Neural progenitor cell (in vitro differentiated cells): ENCODE measurements at regions not wholly inside any gene's neighbourhood (a gene's known extent, or its start where the extent isn't known, plus 50 kb on each side); places are given as distances from the start of the nearest gene placed in this dataset.
"Not testable (repeated sequence)": the region's sequence is repeated elsewhere in the genome, so short reads cannot be mapped to it uniquely, and the experiment has no call there.

Source experiments
- DNase-seq: peaks from one replicate; pipeline ENCODE4 v3.0.0-alpha.2; 2016; ENCODE audit warnings: low spot score
- H2AFZ ChIP-seq: fragments of 200-600 bp; sonication (generic); replicated peaks from 2 replicates; pipeline ENCODE4 v1.6.1; 2016; ENCODE audit warnings: antibody characterized with exemption
- H3F3A ChIP-seq: fragments of 200-600 bp; sonication (generic); 2 replicates; pipeline ENCODE4 v1.6.1; 2016; ENCODE audit warnings: antibody characterized with exemption, low read depth
- H3K27ac ChIP-seq: fragments of 200-600 bp; sonication (generic); 2 replicates; pipeline ENCODE4 v1.5.1; 2016; ENCODE audit warnings: mild to moderate bottlenecking
- H3K27me3 ChIP-seq: fragments of 200-600 bp; sonication (generic); 2 replicates; pipeline ENCODE4 v1.6.1; 2016; ENCODE audit warnings: mild to moderate bottlenecking, moderate library complexity
- H3K36me3 ChIP-seq: fragments of 200-600 bp; sonication (generic); 2 replicates; pipeline ENCODE4 v1.5.1; 2016
- H3K4me1 ChIP-seq: fragments of 200-600 bp; sonication (generic); 2 replicates; pipeline ENCODE4 v1.6.1; 2016; ENCODE audit warnings: mixed run types
- H3K4me2 ChIP-seq: fragments of 200-600 bp; sonication (generic); 2 replicates; pipeline ENCODE4 v1.6.1; 2016
- H3K4me3 ChIP-seq: fragments of 200-600 bp; sonication (generic); 2 replicates; pipeline ENCODE4 v1.5.1; 2016
- H3K79me2 ChIP-seq: fragments of 200-600 bp; sonication (generic); 2 replicates; pipeline ENCODE4 v1.6.1; 2016; ENCODE audit warnings: low read depth
- H3K9ac ChIP-seq: fragments of 200-600 bp; sonication (generic); 2 replicates; pipeline ENCODE4 v1.6.1; 2016
- H3K9me3 ChIP-seq: fragments of 200-600 bp; sonication (generic); 2 replicates; pipeline ENCODE4 v1.5.1; 2016; ENCODE audit warnings: low read depth
- H4K20me1 ChIP-seq: fragments of 200-600 bp; sonication (generic); 2 replicates; pipeline ENCODE4 v1.6.1; 2016; ENCODE audit warnings: low read depth
- H3K27ac Mint-ChIP-seq: 3 replicates; pipeline ENCODE4 v1.8.0; 2021; ENCODE audit warnings: mixed read lengths
- H3K27me3 Mint-ChIP-seq: 2 replicates; pipeline ENCODE4 v1.8.0; 2022; ENCODE audit warnings: low read depth, mild to moderate bottlenecking, inconsistent platforms, moderate library complexity, mixed read lengths; ENCODE audit not compliant: insufficient read depth
- H3K36me3 Mint-ChIP-seq: 3 replicates; pipeline ENCODE4 v1.8.0; 2021; ENCODE audit warnings: mixed read lengths
- H3K4me1 Mint-ChIP-seq: 3 replicates; pipeline ENCODE4 v1.8.0; 2021; ENCODE audit warnings: mixed read lengths
- H3K4me3 Mint-ChIP-seq: 3 replicates; pipeline ENCODE4 v1.8.0; 2021; ENCODE audit warnings: mild to moderate bottlenecking, moderate library complexity, mixed read lengths
- H3K9me3 Mint-ChIP-seq: 3 replicates; pipeline ENCODE4 v1.8.0; 2020; ENCODE audit warnings: mixed read lengths
- CTCF ChIP-seq: fragments of 200-600 bp; sonication (generic); IDR thresholded peaks from 2 replicates; pipeline ENCODE4 v1.5.1; 2017; ENCODE audit warnings: antibody characterized with exemption, mild to moderate bottlenecking

GRCh38 chr4:9110700-9111099, 59.5 kb upstream of the FAM90A26 start:
- not testable (repeated sequence) for H3K27ac Mint-ChIP-seq

DNA sequence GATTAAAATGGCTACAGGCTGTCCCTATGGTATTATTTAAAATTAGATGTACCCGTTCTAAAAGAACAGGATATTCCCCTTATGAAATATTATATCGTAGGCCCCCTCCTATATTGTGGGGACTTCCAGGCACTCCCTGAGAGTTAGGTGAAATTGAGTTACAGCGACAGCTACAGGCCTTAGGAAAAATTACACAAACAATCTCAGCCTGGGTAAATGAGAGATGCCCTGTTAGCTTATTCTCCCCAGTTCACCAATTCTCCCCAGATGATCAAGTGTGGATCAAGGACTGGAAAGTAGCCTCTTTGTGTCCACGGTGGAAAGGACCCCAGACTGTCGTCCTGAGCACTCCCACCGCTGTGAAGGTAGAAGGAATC, 67.1 kb upstream of the FAM90A26 start:
- not testable (repeated sequence) for H4K20me1 ChIP-seq, H3K4me3 Mint-ChIP-seq, H3K27me3 Mint-ChIP-seq, H2AFZ ChIP-seq, H3K4me1 ChIP-seq, H3K4me3 ChIP-seq, DNase-seq, H3K9me3 Mint-ChIP-seq, H3K27ac Mint-ChIP-seq, H3K4me1 Mint-ChIP-seq, H3K36me3 Mint-ChIP-seq, H3K9me3 ChIP-seq, H3K9ac ChIP-seq, H3K36me3 ChIP-seq, H3K79me2 ChIP-seq, H3K4me2 ChIP-seq, H3K27me3 ChIP-seq, H3K27ac ChIP-seq, H3F3A ChIP-seq
- peak; percentile 37 for TF ChIP-seq CTCF

More at GRCh38 chr4:9110700-9111099, 59.5 kb upstream of the FAM90A26 start:
- H3K4me3 ChIP-seq, H3K4me1 Mint-ChIP-seq, H3K79me2 ChIP-seq, H3K4me3 Mint-ChIP-seq, H3K36me3 ChIP-seq, H3K27me3 Mint-ChIP-seq, H3K27ac ChIP-seq, H3K4me1 ChIP-seq, H3K9ac ChIP-seq, H3K9me3 Mint-ChIP-seq, H4K20me1 ChIP-seq, H2AFZ ChIP-seq, H3K27me3 ChIP-seq, DNase-seq, H3F3A ChIP-seq, H3K9me3 ChIP-seq, H3K36me3 Mint-ChIP-seq, H3K4me2 ChIP-seq: not testable (repeated sequence)

DNA sequence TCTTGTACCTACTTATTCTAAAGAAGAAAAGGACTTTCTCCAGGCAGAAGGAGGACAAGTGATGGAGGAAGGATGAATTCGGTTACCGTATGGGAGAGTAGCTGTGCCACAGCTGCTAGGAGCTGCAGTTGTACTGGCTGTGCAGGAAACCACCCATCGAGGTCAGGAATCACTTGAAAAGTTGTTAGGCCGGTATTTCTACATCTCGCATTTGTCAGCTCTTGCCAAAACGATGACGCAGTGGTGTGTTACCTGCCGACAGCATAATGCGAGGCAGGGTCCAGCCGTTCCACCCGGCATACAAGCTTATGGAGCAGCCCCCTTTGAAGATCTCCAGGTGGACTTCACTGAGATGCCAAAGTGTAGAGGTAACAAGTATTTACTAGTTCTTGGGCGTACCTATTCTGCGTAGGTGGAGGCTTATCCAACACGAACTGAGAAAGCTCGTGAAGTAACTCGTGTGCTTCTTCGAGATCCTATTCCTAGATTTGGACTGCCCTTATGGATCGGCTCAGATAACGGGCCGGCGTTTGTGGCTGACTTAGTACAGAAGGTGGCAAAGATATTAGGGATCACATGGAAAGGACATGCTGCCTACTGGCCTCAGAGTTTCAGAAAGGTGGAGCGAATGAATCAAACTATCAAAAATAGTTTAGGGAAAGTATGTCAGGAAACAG, 67.6 kb upstream of the FAM90A26 start:
- H3K27ac Mint-ChIP-seq, H3K36me3 Mint-ChIP-seq: not testable (repeated sequence)

GRCh38 chr4:9096330-9096729, 73.9 kb upstream of the FAM90A26 start:
- not testable (repeated sequence) for H3K27me3 ChIP-seq, H3K36me3 Mint-ChIP-seq, H3K4me1 ChIP-seq, H3K27me3 Mint-ChIP-seq, H3K9ac ChIP-seq, H3K4me3 ChIP-seq, H3K27ac Mint-ChIP-seq, H2AFZ ChIP-seq, H3K4me1 Mint-ChIP-seq, H3K4me2 ChIP-seq, H3K79me2 ChIP-seq, DNase-seq, H3K4me3 Mint-ChIP-seq, H3K9me3 ChIP-seq, H3K36me3 ChIP-seq, H3K27ac ChIP-seq, H4K20me1 ChIP-seq, H3F3A ChIP-seq
- peaks cover 37% of the 10 kb centered on the region for H3K9me3 Mint-ChIP-seq

More for the DNA sequence above, 67.6 kb upstream of the FAM90A26 start:
- H4K20me1 ChIP-seq, H3K4me2 ChIP-seq, H3K4me1 ChIP-seq, H3K27me3 ChIP-seq, H3K4me3 ChIP-seq, H3F3A ChIP-seq, H3K4me1 Mint-ChIP-seq, H3K79me2 ChIP-seq, H3K36me3 ChIP-seq, H3K9me3 ChIP-seq, H3K4me3 Mint-ChIP-seq, H3K9me3 Mint-ChIP-seq, H3K27ac ChIP-seq, H3K27me3 Mint-ChIP-seq, H2AFZ ChIP-seq, H3K9ac ChIP-seq, DNase-seq: not testable (repeated sequence)

GRCh38 chr4:9078796-9079195, 91.4 kb upstream of the FAM90A26 start:
- not testable (repeated sequence) for H3K27me3 Mint-ChIP-seq

DNA sequence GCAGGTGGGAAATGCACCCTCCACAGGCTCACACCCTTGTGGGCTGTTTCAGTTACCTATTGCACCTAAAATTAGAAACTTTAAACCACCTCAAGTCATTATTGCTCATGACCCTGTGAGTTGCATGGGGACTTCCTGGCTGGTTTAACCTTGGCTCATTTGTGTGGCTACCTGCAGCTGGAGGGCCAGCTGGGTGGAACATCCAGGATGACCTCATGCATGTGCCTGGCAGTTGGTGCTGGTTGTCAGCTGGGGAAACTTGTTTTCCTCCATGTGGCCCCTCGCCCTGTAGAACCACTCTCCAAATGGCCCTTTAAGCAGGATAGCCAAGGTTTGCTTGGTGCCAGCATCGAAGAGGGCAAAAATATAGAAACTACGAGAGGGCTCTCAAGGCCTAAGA, 93.2 kb upstream of the FAM90A26 start:
- not testable (repeated sequence) for DNase-seq, H3K4me1 ChIP-seq, H3K27me3 Mint-ChIP-seq, H3K4me3 ChIP-seq, H3K79me2 ChIP-seq, H2AFZ ChIP-seq, H3K36me3 Mint-ChIP-seq, H4K20me1 ChIP-seq, H3K9ac ChIP-seq, H3K36me3 ChIP-seq, H3K4me2 ChIP-seq, H3K4me3 Mint-ChIP-seq, H3K9me3 ChIP-seq, H3K27ac Mint-ChIP-seq, H3F3A ChIP-seq, H3K27ac ChIP-seq, H3K27me3 ChIP-seq
- Mint-ChIP-seq H3K9me3 (peaks cover 12% of the 10 kb centered on the region), H3K4me1 (peaks cover 21% of the 10 kb centered on the region)

More at GRCh38 chr4:9078796-9079195, 91.4 kb upstream of the FAM90A26 start:
- not testable (repeated sequence) for DNase-seq, H3K4me1 ChIP-seq, H3K79me2 ChIP-seq, H3K36me3 ChIP-seq, H3K4me3 Mint-ChIP-seq, H3F3A ChIP-seq, H4K20me1 ChIP-seq, H3K4me2 ChIP-seq, H3K27ac Mint-ChIP-seq, H3K9ac ChIP-seq, H3K4me1 Mint-ChIP-seq, H3K27me3 ChIP-seq, H3K9me3 ChIP-seq, H3K4me3 ChIP-seq, H3K36me3 Mint-ChIP-seq, H3K27ac ChIP-seq, H2AFZ ChIP-seq
- peaks cover 20% of the 10 kb centered on the region for H3K9me3 Mint-ChIP-seq

DNA sequence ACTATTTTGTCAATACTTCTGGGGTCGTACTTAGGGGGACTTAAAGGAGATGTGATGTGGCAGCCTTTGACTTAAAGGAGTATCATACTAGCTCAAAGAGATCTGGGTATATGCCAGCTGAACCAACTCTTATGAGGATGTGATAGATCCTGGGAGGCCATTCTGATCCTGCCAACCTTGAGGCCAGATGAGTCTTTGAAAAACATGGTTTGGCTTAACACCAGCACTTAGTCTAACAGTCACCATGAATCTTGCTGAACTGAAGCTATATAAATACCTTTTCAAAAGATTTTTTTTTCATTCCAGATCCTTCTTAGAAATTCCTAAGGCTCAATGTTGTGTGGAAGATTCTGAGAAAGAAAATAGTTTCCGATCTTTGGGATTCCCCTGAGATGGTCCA, 93.7 kb upstream of the FAM90A26 start:
- H3K27me3 Mint-ChIP-seq, H3K27ac Mint-ChIP-seq, H3K4me3 Mint-ChIP-seq, H3K27ac ChIP-seq, H3K36me3 Mint-ChIP-seq, H3K9ac ChIP-seq, H3K4me2 ChIP-seq, H3K4me1 ChIP-seq, H3K4me3 ChIP-seq, H2AFZ ChIP-seq, H3F3A ChIP-seq, H3K79me2 ChIP-seq, H4K20me1 ChIP-seq, H3K9me3 ChIP-seq, H3K27me3 ChIP-seq, H3K36me3 ChIP-seq, DNase-seq: not testable (repeated sequence)
- H3K4me1 Mint-ChIP-seq = peaks cover 21% of the 10 kb centered on the region
- peaks cover 11% of the 10 kb centered on the region for H3K9me3 Mint-ChIP-seq

- not testable (repeated sequence) for H3K27ac ChIP-seq, H3K36me3 ChIP-seq, H2AFZ ChIP-seq, H3K27me3 ChIP-seq, H3K4me3 Mint-ChIP-seq, H3K4me3 ChIP-seq, H3F3A ChIP-seq, H3K9me3 ChIP-seq, H4K20me1 ChIP-seq, H3K4me1 ChIP-seq, H3K4me2 ChIP-seq, DNase-seq, H3K79me2 ChIP-seq, H3K9ac ChIP-seq, H3K36me3 Mint-ChIP-seq, H3K27me3 Mint-ChIP-seq, H3K9me3 Mint-ChIP-seq
- Mint-ChIP-seq H3K4me1 (peaks cover 38% of the 10 kb centered on the region), H3K27ac (peak overlapping the region; percentile 21)
These were observed 96.8 kb upstream of the FAM90A26 start for GRCh38 chr4:9073371-9073770.
